ENCODE measurements at regions not wholly inside any gene's neighbourhood (a gene's known extent, or its start where the extent isn't known, plus 50 kb on each side); places are given as distances from the start of the nearest gene placed in this dataset.

GRCh38 chr7:116407165-116407564, 92.4 kb upstream of the CAV2 start:
- Histone ChIP-seq H3K18ac (ENCODE audit: insufficient read length, low read depth, low read length) (no peak overlapping the region), H3K27me3 (ENCODE audit: insufficient read depth, low read length) (no peaks in the 10 kb centered on the region), H3K9ac (ENCODE audit: extremely low read depth, insufficient read length, low read length) (no peak overlapping the region), H3T11ph (ENCODE audit: low read length) (no peak overlapping the region), H3K4ac (ENCODE audit: low read depth, low read length) (no peak overlapping the region), H3K14ac (ENCODE audit: insufficient read depth, low read length) (no peak overlapping the region), H2AK5ac (ENCODE audit: insufficient read length, low read length) (no peak overlapping the region), H4K91ac (ENCODE audit: insufficient read length, low read depth, low read length) (no peak overlapping the region), H3K4me1 (ENCODE audit: insufficient read depth, low read length) (no peaks in the 10 kb centered on the region; the same call in 1 of the 2 replicates), H4K20me1 (ENCODE audit: control insufficient read depth, insufficient read depth, insufficient read length) (no peaks in the 10 kb centered on the region), H2BK20ac (ENCODE audit: low read depth, low read length, poor library complexity, severe bottlenecking) (no peak overlapping the region), H2AFZ (ENCODE audit: low read length) (no peak overlapping the region), H3K23me2 (ENCODE audit: insufficient read length, low read depth, low read length, poor library complexity, severe bottlenecking) (no peaks in the 10 kb centered on the region), H3K79me1 (ENCODE audit: insufficient read depth, low read depth, low read length, poor library complexity, severe bottlenecking) (no peaks in the 10 kb centered on the region), H2BK12ac (ENCODE audit: insufficient read length, low read depth, low read length) (no peak overlapping the region), H2BK120ac (ENCODE audit: low read depth, low read length, poor library complexity, severe bottlenecking) (no peak overlapping the region), H4K5ac (ENCODE audit: insufficient read length, low read depth, low read length) (no peak overlapping the region), H2BK15ac (ENCODE audit: low read depth, low read length) (no peak overlapping the region), H3K4me2 (ENCODE audit: insufficient read depth, insufficient read length, low read length) (no peak overlapping the region), H4K8ac (replicated peaks; ENCODE audit: insufficient read length, low read depth, low read length) (no peak overlapping the region), H3K9me3 (ENCODE audit: control insufficient read depth, low read depth, low read length) (no peaks in the 10 kb centered on the region), H3K79me2 (ENCODE audit: insufficient read depth, low read length) (no peaks in the 10 kb centered on the region), H3K23ac (ENCODE audit: insufficient read length, low read depth, low read length) (no peak overlapping the region), H3K56ac (ENCODE audit: insufficient read length, low read depth, low read length) (no peak overlapping the region), H3K27ac (ENCODE audit: insufficient read length, low read depth, low read length) (no peak overlapping the region), H2BK5ac (ENCODE audit: insufficient read length, low read length) (no peak overlapping the region)
- TF ChIP-seq, protein P1, sequence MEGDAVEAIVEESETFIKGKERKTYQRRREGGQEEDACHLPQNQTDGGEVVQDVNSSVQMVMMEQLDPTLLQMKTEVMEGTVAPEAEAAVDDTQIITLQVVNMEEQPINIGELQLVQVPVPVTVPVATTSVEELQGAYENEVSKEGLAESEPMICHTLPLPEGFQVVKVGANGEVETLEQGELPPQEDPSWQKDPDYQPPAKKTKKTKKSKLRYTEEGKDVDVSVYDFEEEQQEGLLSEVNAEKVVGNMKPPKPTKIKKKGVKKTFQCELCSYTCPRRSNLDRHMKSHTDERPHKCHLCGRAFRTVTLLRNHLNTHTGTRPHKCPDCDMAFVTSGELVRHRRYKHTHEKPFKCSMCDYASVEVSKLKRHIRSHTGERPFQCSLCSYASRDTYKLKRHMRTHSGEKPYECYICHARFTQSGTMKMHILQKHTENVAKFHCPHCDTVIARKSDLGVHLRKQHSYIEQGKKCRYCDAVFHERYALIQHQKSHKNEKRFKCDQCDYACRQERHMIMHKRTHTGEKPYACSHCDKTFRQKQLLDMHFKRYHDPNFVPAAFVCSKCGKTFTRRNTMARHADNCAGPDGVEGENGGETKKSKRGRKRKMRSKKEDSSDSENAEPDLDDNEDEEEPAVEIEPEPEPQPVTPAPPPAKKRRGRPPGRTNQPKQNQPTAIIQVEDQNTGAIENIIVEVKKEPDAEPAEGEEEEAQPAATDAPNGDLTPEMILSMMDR (conservative IDR thresholded peaks at IDR 0.05), result no peak
- no peak overlapping the region for H3K4me3 Mint-ChIP-seq
- peaks cover 7 to 11% of the 10 kb centered on the region in 2 experiments for H3K4me1 Mint-ChIP-seq
- H3K27me3 Mint-ChIP-seq (ENCODE audit: low read depth), result no peaks in the 10 kb centered on the region
- peaks cover 3 to 8% of the 10 kb centered on the region in 2 experiments; a peak in 4 of 5 replicates for H3K9me3 Mint-ChIP-seq
- no peak overlapping the region for H3K27ac Mint-ChIP-seq
- DNase-seq, result no peak
- peaks cover 0 to 12% (median 2%) of the 10 kb centered on the region in 3 experiments; a peak in 4 of 7 replicates for H3K36me3 Mint-ChIP-seq (ENCODE audit: insufficient read depth in 1 of 3, low read depth in 3 of 3)
- WGBS (ENCODE audit: extremely low coverage, insufficient read length, low lambda C conversion rate), result no CpG with 5 or more reads among the region's 3 CpGs

Measured in H9 (cell line).